SK-N-SH (cell line): ENCODE measurements at regions not wholly inside any gene's neighbourhood (a gene's known extent, or its start where the extent isn't known, plus 50 kb on each side); places are given as distances from the start of the nearest gene placed in this dataset.

Experiments used
- CHD2 ChIP-seq: fragments of 150-350 bp; IDR thresholded peaks from 2 replicates; pipeline ENCODE4 v1.6.1; 2018; ENCODE audit warnings: low read length; ENCODE audit not compliant: partially characterized antibody
- CTCF ChIP-seq: fragments of 200-600 bp; sonication (generic); IDR thresholded peaks from 2 replicates; pipeline ENCODE4 v1.6.1; 2017; ENCODE audit warnings: antibody characterized with exemption, mild to moderate bottlenecking, moderate library complexity
- EP300 ChIP-seq, 2 experiments: IDR thresholded peaks; 2 replicates each; pipeline versions ENCODE4 v1.4.0 to v1.6.1; 2012; ENCODE audit warnings: borderline replicate concordance in 1 of 2, low read depth in 1 of 2, low read length in 1 of 2
- EZH2phosphoT487 ChIP-seq: fragments of 200-600 bp; sonication (generic); IDR thresholded peaks from 2 replicates; pipeline ENCODE4 v1.6.1; 2017; ENCODE audit warnings: low read depth, mixed run types, mild to moderate bottlenecking, antibody characterized with exemption, moderate library complexity, borderline replicate concordance
- GABPA ChIP-seq: IDR thresholded peaks from 2 replicates; pipeline ENCODE4 v1.4.0; 2012; ENCODE audit warnings: low read depth, mild to moderate bottlenecking
- MEF2A ChIP-seq: IDR thresholded peaks from 2 replicates; pipeline ENCODE4 v1.4.0; 2012; ENCODE audit warnings: low read depth, borderline replicate concordance
- PBX3 ChIP-seq: IDR thresholded peaks from 2 replicates; pipeline ENCODE4; 2012
- RCOR1 ChIP-seq: fragments of 150-350 bp; IDR thresholded peaks from 2 replicates; pipeline ENCODE4 v1.6.1; 2017; ENCODE audit warnings: antibody characterized with exemption, low read length
- TAF1 ChIP-seq: IDR thresholded peaks from 2 replicates; pipeline ENCODE4 v1.6.1; 2012; ENCODE audit warnings: low read depth, mild to moderate bottlenecking, low read length, moderate library complexity, borderline replicate concordance
- TEAD4 ChIP-seq: IDR thresholded peaks from 2 replicates; pipeline ENCODE4 v1.4.0; 2012; ENCODE audit warnings: mild to moderate bottlenecking, borderline replicate concordance; ENCODE audit not compliant: insufficient read depth
- YY1 ChIP-seq: IDR thresholded peaks from 2 replicates; pipeline ENCODE4 v1.4.0; 2012; ENCODE audit warnings: low read depth, mild to moderate bottlenecking

GRCh38 chr15:67903708-67904107 is 63.9 kb upstream of the RNU6-1 start:
- no peak for TF ChIP-seq EP300 (IDR thresholded peaks at IDR 0.05; ENCODE audit: borderline replicate concordance in 1 of 2, low read depth in 1 of 2, low read length in 1 of 2)
- no peak for TF ChIP-seq CTCF
- no peak for TF ChIP-seq EZH2phosphoT487
- no peak for TF ChIP-seq PBX3
- TF ChIP-seq MEF2A: no peak
- TF ChIP-seq YY1: no peak
- TF ChIP-seq RCOR1: no peak
- TF ChIP-seq CHD2: no peak
- no peak for TF ChIP-seq GABPA
- TF ChIP-seq TEAD4: no peak
- no peak for TF ChIP-seq TAF1
